ENCODE measurements at regions not wholly inside any gene's neighbourhood (a gene's known extent, or its start where the extent isn't known, plus 50 kb on each side); places are given as distances from the start of the nearest gene placed in this dataset.

GRCh38 chr11:112403432-112403831 lies 142.8 kb upstream of the PLET1 start:
- DNase-seq: no peak

DNA sequence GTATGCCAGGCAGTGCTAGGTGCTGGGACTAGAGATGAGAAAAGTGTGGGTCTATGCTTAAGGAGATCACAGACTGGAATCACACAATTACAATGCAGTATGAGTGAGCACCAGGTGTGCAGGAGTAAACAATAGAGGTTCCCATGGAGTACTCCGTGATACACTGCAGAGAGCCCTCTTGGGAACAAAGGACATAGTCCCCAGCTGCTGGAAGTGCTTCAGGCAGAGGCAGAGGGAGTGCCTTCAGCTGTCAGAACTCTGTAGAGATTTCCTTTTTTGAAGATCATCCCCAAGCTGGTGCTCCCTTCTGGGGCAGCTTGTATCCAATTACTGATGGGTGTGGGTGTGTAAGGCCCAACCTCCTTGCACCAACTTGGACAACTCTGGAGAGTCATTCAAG lies 143.5 kb upstream of the PLET1 start:
- DNase-seq: no peak

DNA sequence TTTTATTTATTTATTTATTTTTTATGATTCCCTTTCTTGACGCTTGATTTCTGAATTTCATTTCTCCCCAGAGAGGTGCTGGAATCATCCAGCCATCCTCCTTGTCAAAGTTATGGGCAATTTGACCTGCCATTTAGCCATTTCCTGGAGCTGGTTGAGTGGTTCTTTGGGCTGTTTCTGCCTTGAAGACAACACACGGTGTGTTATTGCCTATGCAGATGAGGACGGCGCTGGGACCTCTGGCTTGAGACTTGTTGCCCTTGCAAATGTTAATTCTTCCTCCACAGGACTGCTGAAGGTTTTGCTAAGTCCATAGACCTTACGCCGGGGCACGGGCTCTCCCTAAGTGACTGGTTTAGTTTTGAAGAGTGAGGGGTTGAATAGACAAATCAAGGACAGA lies 147.9 kb upstream of the PLET1 start:
- DNase-seq: no peak

DNA sequence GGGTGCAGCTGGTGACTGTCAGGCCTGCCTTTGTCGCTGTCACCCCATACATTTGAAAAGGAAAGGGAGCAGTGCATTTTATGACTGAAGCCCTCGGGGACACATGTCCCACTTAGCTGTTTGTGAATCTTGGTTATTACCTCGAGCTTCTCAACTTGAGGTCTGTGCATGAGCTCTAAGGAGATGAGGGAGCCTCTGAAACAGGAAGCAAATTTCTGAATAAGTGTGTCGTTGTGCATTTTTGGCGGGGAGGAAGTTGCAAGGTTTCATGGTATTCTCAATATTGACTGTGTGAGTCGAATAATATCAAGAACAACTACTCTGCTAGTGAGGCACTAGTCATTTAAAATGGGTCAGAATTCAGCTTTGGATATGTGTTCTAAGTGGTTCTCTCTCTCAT lies 149.7 kb upstream of the PLET1 start:
- no peak for DNase-seq

DNA sequence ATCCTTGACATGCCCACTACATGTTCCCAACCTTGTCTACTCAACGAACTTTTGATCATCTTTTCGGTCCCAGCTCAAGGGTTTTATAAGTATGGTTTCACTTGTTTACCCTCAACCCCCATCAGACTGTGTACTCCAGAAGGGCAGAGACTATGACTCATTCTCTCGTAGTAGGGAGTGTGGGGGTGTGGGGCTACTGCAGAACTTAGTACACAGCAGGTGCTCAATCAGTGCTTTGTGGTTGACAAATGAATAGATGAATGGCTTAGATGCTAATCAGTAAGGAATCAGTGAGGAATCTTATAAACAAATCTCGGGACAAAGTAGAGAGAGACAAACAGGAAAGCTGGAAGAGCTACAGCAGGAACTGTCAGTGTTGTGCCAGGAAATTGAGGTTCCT lies 151.7 kb upstream of the PLET1 start:
- DNase-seq: no peak

- no peak for DNase-seq
Observed at GRCh38 chr11:112417339-112417738, 156.7 kb upstream of the PLET1 start.

- DNase-seq: no peak
Observed at GRCh38 chr11:112418438-112418837, 157.8 kb upstream of the PLET1 start.

GRCh38 chr11:112421879-112422278 lies 161.2 kb upstream of the PLET1 start:
- DNase-seq: no peak

DNA sequence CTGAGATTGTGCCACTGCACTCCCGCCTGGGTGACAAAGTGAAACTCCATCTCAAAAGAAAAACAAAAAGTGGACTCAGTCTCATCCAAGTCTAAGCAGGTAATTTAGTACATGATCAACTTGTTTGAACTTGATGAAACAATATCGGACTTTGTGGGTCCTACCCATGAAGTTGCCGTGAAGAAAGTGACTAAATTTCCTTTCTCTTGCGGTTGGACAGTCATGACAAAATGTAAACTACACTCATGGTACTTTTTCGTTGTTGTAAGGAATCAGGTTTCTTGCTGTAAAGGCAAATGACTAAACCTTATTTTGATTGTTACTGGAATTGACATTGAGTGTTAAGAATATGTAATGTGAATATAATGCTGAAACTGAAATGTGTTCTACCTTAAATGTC lies 164.5 kb upstream of the PLET1 start:
- DNase-seq: no peak

DNA sequence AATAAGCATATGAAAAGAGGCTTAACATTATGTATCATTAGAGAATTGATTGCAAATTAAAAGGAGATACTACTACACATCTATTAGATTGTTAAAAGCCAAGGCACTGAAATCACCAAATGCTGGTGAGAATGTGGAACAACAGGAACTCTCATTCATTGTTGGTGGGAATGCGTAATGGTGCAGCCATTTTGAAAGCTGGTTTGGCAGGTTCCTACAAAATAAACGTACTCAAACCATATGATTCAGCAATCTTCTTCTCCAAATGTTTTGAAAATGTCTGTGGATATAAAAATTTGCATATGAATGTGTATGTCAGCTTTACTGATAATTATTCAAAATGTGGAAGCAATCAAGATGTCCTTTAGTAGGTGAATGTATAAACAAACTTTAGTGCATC lies 176.4 kb upstream of the PLET1 start:
- no peak for DNase-seq

DNA sequence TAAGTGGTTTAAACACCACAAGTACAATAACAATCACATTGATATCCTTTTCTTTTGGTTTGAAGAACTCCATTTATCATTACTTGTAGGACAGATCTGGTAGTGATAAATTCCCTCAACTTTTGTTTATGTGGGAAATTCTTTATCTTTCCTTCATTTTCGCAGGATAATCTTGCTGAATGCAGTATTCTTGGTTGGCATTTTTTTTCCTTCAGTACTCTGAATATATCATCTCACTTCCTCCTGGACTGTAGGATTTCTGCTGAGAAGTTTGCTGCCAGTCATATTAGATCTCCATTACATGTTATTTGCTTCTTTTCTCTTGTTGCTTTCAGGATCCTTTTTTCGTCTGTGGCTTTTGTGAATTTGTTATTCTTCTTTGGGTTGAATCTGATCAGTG lies 179.0 kb upstream of the PLET1 start:
- DNase-seq: no peak

GRCh38 chr11:112440518-112440917 lies 179.9 kb upstream of the PLET1 start:
- no peak for DNase-seq

DNA sequence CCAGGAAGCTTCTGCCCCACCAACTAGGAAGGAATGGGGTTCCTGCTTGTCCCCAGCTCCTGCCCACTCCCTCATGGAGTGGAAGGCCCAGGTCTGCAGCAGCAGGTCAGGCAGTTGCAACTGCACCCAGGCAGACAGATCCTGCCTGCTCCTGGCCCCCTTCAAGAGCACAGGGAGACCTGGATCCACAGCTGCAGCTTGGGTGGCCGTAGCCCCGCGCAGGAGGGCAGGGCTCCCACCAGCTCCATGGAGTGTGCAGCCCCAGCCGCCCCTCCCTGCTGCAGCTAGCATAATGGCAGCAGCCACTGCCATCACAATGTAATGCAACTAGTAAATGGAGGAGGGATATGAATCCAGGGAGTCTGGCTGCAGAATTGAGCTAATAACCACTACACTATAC lies 187.5 kb upstream of the PLET1 start:
- DNase-seq: no peak

- DNase-seq: no peak
Observed at GRCh38 chr11:112448806-112449205, 188.1 kb upstream of the PLET1 start.

GRCh38 chr11:112451250-112451649 lies 190.6 kb upstream of the PLET1 start:
- DNase-seq: no peak

DNA sequence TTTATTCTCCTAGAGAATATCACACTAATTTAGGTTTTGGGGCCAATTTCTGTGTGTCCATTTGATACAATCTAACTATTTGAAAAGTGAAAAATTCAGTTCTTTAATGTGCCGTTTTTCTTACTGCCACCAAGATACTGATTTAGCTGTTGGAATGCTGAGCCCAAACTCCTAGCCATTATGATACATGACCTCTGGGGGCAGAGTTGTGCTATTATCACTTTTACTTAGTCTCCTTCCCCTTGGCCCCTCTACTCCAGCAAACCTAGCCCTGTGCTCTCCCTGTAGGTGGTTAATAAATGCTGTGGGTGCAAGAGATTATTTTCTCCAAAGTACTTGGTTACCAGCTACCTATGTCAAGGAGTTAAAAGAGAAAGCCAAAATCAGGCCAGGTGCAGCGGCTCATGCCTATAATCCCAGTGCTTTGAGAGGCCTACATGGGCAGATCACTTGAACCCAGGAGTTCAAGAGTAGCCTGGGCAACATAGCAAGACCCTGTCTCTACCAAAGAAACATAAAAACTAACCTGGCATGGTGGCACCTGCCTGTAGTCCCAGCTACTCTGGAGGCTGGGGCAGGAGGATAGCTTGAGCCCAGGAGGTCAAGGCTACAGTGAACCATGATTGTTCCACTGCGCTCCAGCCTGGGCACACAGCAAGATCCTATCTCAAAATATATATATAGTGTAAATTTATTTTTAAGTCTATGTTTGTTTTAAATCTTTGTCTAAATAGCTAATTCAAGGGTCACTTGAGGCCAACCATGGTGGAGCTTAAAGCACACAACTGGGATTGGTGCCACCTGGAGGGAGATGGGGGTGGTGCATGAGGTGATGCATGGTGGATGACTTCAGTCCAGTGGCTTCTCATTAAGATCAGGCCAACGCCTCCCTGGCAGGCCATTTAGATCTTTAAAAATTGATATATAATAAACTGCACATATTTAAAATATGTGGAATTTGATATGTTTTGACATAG lies 193.2 kb upstream of the PLET1 start:
- peak in 1 of 2 donors; percentile 38 for DNase-seq

DNA sequence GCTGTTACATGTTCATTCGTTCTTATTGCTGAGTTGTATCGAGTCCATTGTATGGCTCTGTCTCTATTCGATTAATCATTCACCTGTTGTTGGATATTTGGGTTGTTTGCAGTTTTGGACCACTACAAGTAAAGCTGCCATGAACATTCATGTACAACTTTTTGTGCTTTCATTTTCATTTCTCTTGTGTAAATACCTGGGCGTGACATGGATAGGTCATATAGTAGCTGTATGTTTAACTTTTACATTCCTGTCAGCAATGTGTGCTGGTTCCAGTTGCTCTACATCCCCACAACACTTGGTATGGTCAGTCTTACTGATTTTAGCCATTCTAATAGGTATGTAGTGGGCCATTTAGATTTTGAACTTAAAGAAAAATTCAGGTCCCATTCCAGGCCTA lies 194.2 kb upstream of the PLET1 start:
- no peak for DNase-seq

DNA sequence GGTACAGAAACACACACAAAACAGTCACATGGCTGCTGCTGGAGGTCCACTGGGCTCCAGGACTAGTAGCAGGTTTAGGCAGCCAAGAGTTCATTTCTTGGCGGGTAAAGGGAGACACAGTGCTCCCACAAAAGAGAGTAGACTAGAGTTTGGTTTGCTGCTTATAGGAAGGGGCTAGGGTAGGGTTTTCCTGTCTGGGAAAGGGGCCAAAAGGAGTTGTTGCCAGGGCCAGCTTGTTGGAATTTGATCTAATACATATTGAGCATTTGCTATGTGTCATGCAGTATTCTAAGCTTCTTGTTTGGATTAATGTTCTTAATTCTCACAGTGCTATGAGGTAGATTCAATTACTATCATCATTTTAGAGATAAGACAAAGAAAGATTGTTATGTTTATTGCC lies 195.1 kb upstream of the PLET1 start:
- DNase-seq: no peak

- no peak for DNase-seq
Observed at GRCh38 chr11:112457532-112457931, 196.9 kb upstream of the PLET1 start.

DNA sequence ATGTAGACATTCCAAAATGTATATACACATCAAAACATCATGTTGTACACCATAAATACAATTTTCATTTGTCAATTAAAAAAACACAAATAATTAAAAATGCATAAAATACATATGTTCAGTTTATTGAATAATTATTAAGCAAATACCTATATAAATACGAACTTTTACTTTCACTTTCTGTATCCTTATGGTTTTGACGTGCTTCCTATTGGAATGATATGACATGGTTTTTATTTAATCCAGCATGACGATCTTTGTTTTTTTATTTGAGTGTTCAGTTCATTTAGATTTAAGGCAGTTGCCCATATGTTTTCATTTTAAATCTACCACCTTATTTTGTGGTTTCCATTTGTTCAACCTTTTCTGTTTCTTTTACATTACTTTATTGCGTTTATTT lies 198.3 kb upstream of the PLET1 start:
- DNase-seq: no peak

DNA sequence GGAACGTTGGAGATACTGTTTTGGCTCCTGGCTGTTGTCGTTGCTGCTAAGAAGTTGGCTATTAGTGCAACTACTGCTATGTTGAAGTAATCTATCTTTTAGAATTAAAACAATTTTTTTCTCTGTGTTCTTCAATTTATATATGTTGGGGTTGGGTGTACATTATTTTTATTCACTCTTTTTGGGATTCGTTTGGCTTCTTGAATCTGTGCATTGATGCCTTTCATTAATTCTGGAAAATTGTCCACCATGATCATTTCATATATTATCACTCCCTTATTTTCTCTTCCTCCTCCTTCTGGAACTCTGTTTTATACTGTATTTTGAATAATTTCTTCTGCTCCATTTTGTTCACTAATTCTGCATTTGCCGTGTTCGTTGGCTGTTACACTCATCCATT lies 199.5 kb upstream of the PLET1 start:
- DNase-seq: no peak

DNA sequence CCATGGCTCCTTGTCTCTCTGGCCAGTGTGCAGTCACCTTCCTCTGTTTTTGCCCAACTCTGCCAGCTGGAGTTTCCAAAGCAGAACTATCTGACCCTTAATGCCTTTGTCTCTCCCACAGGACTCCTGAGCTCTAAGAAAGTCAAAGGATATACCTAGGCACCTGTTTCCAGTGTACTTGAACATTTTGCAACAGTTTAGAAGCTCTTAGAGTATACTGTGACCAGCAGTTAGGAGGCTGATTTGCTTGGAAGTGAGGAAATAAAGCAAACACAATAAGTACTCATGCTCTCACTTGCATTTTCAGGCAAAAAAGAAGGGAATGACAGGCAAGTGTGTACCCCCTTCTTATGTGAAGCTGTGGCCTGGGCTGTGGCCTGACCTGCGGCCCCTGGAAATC lies 204.3 kb upstream of the PLET1 start:
- DNase-seq: no peak

DNA sequence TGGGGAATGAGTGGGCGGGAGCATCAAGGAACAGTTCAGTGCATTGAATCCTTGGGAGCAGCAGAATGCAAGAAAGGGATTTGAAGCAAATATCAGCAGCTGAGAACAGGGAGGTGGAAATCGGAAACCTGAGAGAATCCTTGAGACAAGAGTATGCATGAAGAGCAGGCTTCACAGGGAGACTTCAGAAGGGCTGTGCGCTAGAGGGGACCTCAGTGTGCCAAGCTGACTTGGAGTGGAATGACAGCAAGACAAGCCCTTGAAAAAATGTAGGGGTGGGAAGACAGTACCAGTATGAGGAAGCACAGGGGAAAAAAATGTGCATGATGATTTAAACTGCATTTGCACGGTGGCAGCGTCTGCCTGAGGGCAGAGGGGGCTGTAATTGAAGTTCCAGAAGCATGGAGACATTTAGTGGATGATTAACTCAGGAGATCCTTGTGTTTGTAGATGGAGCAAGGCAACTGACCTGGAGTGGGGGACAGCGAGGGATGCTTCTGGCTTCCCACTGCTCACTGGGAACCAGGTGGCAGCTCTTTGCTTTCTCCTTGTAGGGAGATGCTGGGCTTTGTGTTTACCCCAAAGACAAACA lies 204.9 kb upstream of the PLET1 start:
- DNase-seq: no peak

DNA sequence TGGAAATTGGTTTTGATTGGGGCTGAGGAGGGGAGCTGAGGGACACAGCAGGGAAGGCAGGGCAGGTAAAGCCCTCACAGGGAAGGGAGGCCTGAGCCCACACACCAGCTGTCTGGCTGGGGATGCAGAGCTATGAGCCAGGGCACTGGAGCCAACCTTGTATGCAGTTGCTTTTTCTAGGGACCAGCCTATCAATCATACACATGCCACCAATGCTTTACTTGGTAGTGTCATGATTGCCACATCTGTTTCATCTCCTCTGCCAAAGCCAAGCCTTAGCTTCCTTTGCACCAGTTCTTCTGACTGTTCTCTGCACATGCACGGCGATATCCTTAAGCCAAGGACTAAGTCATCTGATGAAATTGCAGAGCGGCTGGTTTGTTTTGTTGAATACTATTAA lies 207.1 kb upstream of the PLET1 start:
- DNase-seq: no peak

DNA sequence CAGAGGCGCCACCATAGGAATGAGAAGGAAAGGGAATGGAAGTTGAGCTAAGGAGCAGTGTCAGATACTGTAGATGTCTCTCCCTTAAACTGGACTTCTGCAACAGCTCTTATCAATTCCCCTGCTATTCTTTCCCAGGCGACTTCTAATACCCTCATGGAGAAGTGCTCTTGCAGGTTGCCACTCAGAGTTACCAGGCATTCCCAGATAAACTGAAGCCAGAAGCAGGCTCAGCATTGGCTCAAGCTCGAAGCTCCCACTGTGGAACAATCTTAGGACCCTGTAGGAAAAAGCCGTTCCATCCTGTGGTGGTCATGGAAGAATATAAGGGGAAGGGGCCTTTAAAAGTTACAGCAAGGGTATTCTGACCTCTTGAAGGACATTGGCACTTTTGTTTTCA lies 208.7 kb upstream of the PLET1 start:
- DNase-seq: no peak
